ENCODE measurements at regions not wholly inside any gene's neighbourhood (a gene's known extent, or its start where the extent isn't known, plus 50 kb on each side); places are given as distances from the start of the nearest gene placed in this dataset.

GRCh38 chr2:14756981-14757657 is 124.6 kb downstream of the LRATD1 start:
- in situ Hi-C loops (cut with MboI), result no loop called here
- CTCF ChIA-PET (ENCODE audit: low intra/inter-chr PET ratio), result no interaction called here
- no TSS peak for BruUV-seq (replicated peaks)
- Histone ChIP-seq H3K36me3 (ENCODE audit: control insufficient read depth, insufficient read depth, low read length) (no peaks in the 10 kb centered on the region), H3K27me3 (ENCODE audit: control insufficient read depth in 2 of 2, insufficient read depth in 2 of 2, low read length in 2 of 2) (no peaks in the 10 kb centered on the region), H3K4me3 (no peak overlapping the region), H3K9ac (ENCODE audit: insufficient read depth in 1 of 2, low read depth in 2 of 2, low read length in 2 of 2) (no peak overlapping the region), H3K4me1 (replicated peaks in 1 of 2; ENCODE audit: control insufficient read depth in 2 of 2, insufficient read depth in 2 of 2, low read length in 2 of 2) (no peaks in the 10 kb centered on the region), H3K79me2 (ENCODE audit: control insufficient read depth, insufficient read depth, low read length) (no peaks in the 10 kb centered on the region), H3K9me3 (replicated peaks; ENCODE audit: control insufficient read depth, insufficient read depth, low read depth, low read length) (no peaks in the 10 kb centered on the region), H2AFZ (ENCODE audit: low read depth, low read length) (no peak overlapping the region), H3K27ac (ENCODE audit: extremely low read depth, low read depth, low read length) (no peak overlapping the region), H3K9me1 (ENCODE audit: control insufficient read depth, insufficient read depth, low read length) (no peaks in the 10 kb centered on the region), H3K4me2 (ENCODE audit: insufficient read depth, low read length) (no peak overlapping the region), H4K20me1 (replicated peaks; ENCODE audit: control insufficient read depth, insufficient read depth, low read length) (no peaks in the 10 kb centered on the region)
- POLR2A ChIA-PET, result no interaction called here
- TF ChIP-seq ZNF518B (CRISPR knock-in tag; IDR thresholded peaks at IDR 0.05), result no peak
- TF ChIP-seq PTTG1 (tag; IDR thresholded peaks at IDR 0.05; ENCODE audit: low read depth), result no peak
- no peak for TF ChIP-seq NEUROD1 (IDR thresholded peaks at IDR 0.05; ENCODE audit: borderline replicate concordance, low read depth, low read length, partially characterized antibody)
- no peak for TF ChIP-seq RBM22 (IDR thresholded peaks at IDR 0.05; ENCODE audit: low read depth, low read length, poor library complexity, severe bottlenecking)
- TF ChIP-seq KDM4B (IDR thresholded peaks at IDR 0.05; ENCODE audit: borderline replicate concordance in 2 of 2, low read depth in 1 of 2), result no peak
- TF ChIP-seq PPARD (CRISPR knock-in tag; IDR thresholded peaks at IDR 0.05), result no peak
- no peak for TF ChIP-seq ZNF561 (CRISPR knock-in tag; conservative IDR thresholded peaks at IDR 0.05)
- no peak for TF ChIP-seq THAP12 (CRISPR knock-in tag; IDR thresholded peaks at IDR 0.05)
- TF ChIP-seq CREM (IDR thresholded peaks at IDR 0.05; ENCODE audit: low read depth), result no peak
- TF ChIP-seq ARID3B (CRISPR knock-in tag; IDR thresholded peaks at IDR 0.05; ENCODE audit: borderline replicate concordance), result no peak
- no peak for TF ChIP-seq CAMTA2 (CRISPR knock-in tag; conservative IDR thresholded peaks at IDR 0.05)
- no peak for TF ChIP-seq CBX3 (IDR thresholded peaks at IDR 0.05; ENCODE audit: borderline replicate concordance in 1 of 2, low read length in 2 of 2)
- TF ChIP-seq FOS (IDR thresholded peaks at IDR 0.05; ENCODE audit: extremely low read depth, insufficient read length), result no peak
- TF ChIP-seq DIDO1 (tag; IDR thresholded peaks at IDR 0.05; ENCODE audit: low read depth), result no peak
- DNase-seq (ENCODE audit: extremely low read depth in 1 of 4, low spot score in 3 of 4) (no peak), FAIRE-seq (no peak), ATAC-seq (no peak)
- WGBS (ENCODE audit: insufficient coverage, low coverage, missing lambda C conversion rate), result 2% methylated on average over 10 of the region's 10 CpGs
- intact Hi-C loops (cut with micrococcal nuclease), result no loop called here

Measured in K562 (cell line).